NCI-H146 treated with DMSO at 0.1 percent for 48 hours (cell line): ENCODE measurements at regions not wholly inside any gene's neighbourhood (a gene's known extent, or its start where the extent isn't known, plus 50 kb on each side); places are given as distances from the start of the nearest gene placed in this dataset.

Experiments used
- DNase-seq: peaks from one replicate; lab custom pipeline; 2025; ENCODE audit not compliant: unreplicated experiment; lab: John Stamatoyannopoulos, UW

DNA sequence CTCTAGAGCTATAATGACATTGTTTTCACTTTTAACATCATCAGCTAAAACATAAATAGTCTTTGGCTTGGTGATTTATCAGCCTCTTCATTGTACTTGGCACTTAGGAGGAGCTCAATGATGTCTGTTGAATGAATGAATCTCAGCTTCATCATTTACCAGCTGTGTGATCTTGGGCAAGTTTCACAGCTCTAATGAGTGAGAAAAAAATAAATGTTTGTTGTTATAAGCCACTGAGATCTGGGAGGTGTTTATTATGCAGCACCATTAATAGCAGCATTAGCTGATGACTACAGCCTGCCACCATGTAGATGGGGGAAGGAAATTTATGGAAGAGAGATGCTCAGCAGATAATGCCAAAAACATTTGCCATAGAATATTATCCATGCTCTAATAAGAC is 63.6 kb upstream of the C1QTNF7 start:
- DNase-seq: no peak

DNA sequence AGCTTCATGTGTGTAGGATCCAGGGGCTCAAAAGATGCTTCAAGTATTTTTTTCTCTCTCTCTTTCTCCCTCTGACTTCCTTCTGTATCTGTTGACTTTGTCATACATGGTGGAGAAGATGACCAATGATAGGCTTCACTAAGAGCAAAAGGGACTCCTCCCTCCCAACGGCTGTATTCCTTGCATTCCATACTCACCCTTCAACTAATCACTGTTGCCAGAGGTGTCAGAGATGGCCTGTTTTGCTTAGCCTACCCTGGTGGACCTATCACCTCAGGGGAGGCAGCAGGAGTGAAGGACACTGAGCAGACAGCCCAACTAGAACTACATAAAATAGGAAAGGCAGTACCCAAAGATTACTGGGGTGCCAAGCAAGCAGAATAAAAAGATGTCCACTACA is 62.2 kb upstream of the C1QTNF7 start:
- no peak for DNase-seq

DNA sequence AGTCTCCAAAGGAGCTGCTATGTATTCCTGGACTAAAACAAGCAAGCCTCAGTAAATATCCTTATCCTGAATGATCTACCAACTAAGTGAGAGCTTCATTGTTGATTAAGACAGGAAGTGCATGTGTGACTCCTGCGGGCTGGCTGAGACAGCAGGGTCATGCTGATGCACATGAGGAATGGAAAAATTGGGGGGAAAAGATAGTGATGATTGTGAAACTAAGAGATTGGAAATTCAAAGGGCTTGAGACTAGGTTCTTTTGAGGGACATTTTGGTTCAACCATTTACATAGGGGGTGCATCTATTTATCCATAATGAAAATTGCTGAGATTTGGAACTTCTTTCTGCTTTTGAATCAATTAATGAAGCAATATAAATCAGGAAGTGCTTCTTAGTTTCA is 61.1 kb upstream of the C1QTNF7 start:
- DNase-seq: no peak

DNA sequence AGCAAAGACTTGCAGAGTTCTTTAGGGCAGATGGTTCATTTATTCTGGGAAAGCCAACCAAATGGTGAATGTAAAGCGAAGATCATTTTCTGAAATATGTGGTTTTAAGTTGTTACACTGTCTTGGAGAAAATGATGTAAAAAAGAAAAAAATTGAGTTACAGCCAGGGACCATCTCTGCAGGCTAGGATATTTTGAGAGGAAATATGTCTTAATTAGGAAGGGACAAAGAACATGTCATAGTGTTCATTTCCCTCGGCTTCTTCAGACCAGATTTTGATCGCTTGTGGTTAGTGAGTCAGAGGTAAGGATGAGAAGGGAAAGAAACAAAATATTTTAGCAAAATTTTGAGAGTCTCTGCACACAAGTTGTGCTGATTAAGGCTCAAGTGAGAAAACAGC is 59.0 kb upstream of the C1QTNF7 start:
- DNase-seq: no peak

DNA sequence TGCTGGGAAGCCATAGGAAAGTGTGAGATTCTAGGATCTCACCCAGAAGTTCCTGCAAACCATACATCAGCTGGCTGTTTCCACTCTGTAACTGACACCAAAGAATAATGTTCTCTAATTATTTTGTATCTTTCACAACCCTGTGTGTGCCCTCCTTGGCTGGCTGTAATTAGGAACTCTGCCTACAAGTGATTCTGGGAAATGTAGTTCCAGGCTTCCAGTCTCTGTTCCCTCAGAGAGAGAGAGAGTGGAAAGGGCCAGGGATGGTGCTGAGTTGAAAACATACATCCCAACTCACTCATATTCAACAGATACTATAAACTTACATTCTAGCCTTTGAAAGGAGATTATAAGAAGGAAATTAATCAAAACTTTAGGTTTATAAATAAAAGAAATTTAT is 57.5 kb upstream of the C1QTNF7 start:
- no peak for DNase-seq

DNA sequence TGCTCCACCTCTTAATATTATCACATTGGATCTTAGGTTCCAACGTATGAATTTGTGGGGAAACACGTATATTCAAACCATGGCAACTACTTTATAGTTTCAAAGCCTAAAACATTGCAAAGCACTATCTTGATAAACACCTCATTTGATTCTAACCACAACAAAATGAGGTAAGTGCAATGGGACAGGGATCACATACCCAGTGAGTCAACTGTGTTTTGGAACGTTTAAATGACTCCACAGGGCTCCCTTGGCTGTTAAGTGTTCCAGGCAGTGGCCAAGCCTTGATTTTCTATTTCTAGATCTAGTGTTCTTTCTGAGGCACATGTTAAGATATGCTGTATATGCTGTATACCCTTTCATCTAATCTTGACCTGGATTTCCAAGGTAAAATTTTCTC is 54.5 kb upstream of the C1QTNF7 start:
- DNase-seq: no peak

DNA sequence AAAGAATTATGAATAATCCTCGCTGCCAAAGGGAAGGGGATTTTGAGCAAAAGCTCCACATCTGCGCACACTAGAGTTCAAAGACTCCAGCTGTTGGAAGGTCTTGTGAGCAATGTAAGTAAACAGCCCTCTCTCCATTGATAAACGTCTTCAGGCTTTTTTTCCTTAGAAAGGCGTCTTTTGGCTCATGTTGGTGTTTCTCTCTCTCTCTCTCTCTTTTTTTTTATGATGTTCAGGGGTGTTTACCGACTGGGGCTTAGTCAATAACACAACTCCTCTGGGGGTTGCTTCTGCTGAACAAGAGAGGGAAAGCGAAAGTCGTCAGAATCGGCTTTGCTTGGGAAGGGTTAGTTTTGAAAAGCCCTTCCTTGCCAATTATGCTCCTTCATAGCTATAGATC is 53.2 kb upstream of the C1QTNF7 start:
- no peak for DNase-seq

DNA sequence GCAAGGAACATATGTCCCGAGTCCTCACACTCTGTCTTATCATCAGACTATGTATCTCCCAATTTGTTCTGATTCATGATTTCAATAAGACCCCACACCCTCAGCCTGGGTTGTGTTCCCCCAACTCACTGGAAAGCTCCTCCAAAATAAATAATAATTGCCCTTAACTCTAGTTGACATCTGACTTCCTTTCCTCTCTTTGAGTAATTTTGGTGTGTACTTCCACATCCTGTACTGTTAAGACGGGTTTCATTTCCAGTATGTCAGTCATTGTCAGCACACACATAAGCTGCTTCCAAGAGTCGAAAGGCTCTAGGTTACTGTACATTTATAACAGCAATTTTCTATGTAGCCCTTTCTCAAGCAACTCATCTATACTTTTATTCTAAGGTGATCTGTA is 52.2 kb upstream of the C1QTNF7 start:
- no peak for DNase-seq

DNA sequence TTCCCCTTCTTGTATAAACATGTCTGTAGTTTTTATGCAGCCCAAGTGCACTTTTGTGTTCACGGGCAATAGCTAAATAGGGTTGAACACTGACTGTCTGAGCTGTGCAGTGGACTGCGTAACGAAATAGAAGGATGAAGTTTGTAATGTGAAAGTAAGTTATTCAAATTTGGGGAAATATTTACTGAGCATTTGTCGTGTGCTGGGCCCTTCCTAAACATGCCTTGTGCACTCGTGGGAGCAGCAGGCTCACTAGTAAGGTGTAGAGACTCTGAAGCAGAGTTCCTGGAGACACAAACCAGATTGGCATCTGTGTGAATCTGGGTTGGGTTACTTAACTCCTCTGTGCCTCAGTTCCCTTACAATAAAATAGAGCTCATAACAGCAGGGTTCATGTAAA is 51.7 kb upstream of the C1QTNF7 start:
- no peak for DNase-seq

DNA sequence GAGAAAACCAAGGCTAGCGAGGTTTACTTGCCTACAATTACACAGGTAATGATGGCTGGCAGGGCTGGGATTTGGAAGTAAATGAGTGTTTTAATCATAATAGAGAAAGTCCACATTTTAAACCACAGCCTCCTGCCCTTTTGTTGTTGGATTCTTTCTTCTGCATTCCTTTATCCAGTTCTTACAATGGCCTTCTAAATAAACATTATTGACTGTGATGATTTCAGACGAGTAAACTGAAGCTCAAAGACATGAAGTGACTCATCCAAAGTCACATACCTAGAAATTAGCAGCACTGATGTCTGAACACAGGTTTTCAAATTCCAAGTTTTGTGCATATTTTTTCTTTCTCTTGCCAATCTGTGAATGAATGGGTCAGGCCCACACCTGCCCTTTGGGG is 51.2 kb upstream of the C1QTNF7 start:
- no peak for DNase-seq
